CD1c-positive myeloid dendritic cell (primary cell): ENCODE measurements at regions not wholly inside any gene's neighbourhood (a gene's known extent, or its start where the extent isn't known, plus 50 kb on each side); places are given as distances from the start of the nearest gene placed in this dataset.
"Not testable (repeated sequence)": the region's sequence is repeated elsewhere in the genome, so short reads cannot be mapped to it uniquely, and the experiment has no call there.

ENCODE experiments used
- DNase-seq: peaks from one replicate; pipeline ENCODE4 v3.0.0-alpha.2; 2016; ENCODE audit errors: extremely low spot score

- DNase-seq, result no peak
Observed at GRCh38 chr3:22748453-22749045, 454.6 kb upstream of the UBE2E2 start.

- DNase-seq, result no peak
Observed at GRCh38 chr3:22759636-22760310, 443.4 kb upstream of the UBE2E2 start.

- DNase-seq, result no peak
Observed at GRCh38 chr3:22765679-22766078, 437.4 kb upstream of the UBE2E2 start.

GRCh38 chr3:22777834-22778233, 425.3 kb upstream of the UBE2E2 start:
- no peak for DNase-seq

- DNase-seq, result no peak
Observed at GRCh38 chr3:22779737-22780136, 423.4 kb upstream of the UBE2E2 start.

- DNase-seq, result no peak
Observed at GRCh38 chr3:22792533-22792932, 410.6 kb upstream of the UBE2E2 start.

- DNase-seq, result no peak
Observed at GRCh38 chr3:22795917-22796316, 407.2 kb upstream of the UBE2E2 start.

GRCh38 chr3:22798461-22798860, 404.7 kb upstream of the UBE2E2 start:
- DNase-seq, result no peak

- no peak for DNase-seq
Observed at GRCh38 chr3:22819209-22819608, 383.9 kb upstream of the UBE2E2 start.

- DNase-seq, result no peak
Observed at GRCh38 chr3:22835041-22835440, 368.1 kb upstream of the UBE2E2 start.

GRCh38 chr3:22836131-22836530, 367.0 kb upstream of the UBE2E2 start:
- no peak for DNase-seq

GRCh38 chr3:22843854-22844253, 359.3 kb upstream of the UBE2E2 start:
- DNase-seq, result no peak

- DNase-seq, result no peak
Observed at GRCh38 chr3:22846566-22846965, 356.6 kb upstream of the UBE2E2 start.

GRCh38 chr3:22849583-22849982, 353.5 kb upstream of the UBE2E2 start:
- DNase-seq, result not testable (repeated sequence)

- no peak for DNase-seq
Observed at GRCh38 chr3:22856811-22857210, 346.3 kb upstream of the UBE2E2 start.

- no peak for DNase-seq
Observed at GRCh38 chr3:22858486-22858885, 344.6 kb upstream of the UBE2E2 start.

GRCh38 chr3:22859618-22860017, 343.5 kb upstream of the UBE2E2 start:
- DNase-seq, result no peak

- no peak for DNase-seq
Observed at GRCh38 chr3:22861426-22861825, 341.7 kb upstream of the UBE2E2 start.

GRCh38 chr3:22862111-22862510, 341.0 kb upstream of the UBE2E2 start:
- no peak for DNase-seq

- DNase-seq, result not testable (repeated sequence)
Observed at GRCh38 chr3:22882834-22883233, 320.3 kb upstream of the UBE2E2 start.

GRCh38 chr3:22885039-22885438, 318.1 kb upstream of the UBE2E2 start:
- no peak for DNase-seq

GRCh38 chr3:22885574-22886341, 317.4 kb upstream of the UBE2E2 start:
- DNase-seq, result no peak

GRCh38 chr3:22886439-22887068, 316.6 kb upstream of the UBE2E2 start:
- DNase-seq, result no peak
